ENCODE measurements at regions not wholly inside any gene's neighbourhood (a gene's known extent, or its start where the extent isn't known, plus 50 kb on each side); places are given as distances from the start of the nearest gene placed in this dataset.
"Not testable (repeated sequence)": the region's sequence is repeated elsewhere in the genome, so short reads cannot be mapped to it uniquely, and the experiment has no call there.

- DNase-seq = no peak
Observed at GRCh38 chr7:121520911-121521310, 124.8 kb upstream of the FAM3C start.

- DNase-seq = no peak
Observed at GRCh38 chr7:121519548-121520521, 123.7 kb upstream of the FAM3C start.

- no peak for DNase-seq
Observed at GRCh38 chr7:121517591-121517990, 121.5 kb upstream of the FAM3C start.

DNA sequence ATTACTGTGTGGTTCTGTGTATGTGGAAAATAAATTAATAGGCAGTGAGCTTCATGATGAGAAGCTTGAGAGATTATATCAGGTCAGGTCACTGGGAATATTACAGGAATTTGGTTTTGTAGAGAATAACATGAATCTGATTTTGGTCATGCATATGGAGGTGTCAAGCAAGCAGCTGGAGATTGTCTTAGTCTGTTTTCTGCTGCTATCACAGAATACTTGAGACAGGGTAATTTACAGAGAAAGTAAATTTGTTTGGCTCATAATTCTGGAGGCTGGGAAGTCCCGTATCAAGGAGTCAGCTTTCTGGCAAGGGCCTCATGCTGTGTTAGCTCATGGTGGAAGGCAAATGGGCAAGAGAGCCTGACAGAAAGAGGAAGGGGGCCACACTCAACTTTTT, 120.7 kb upstream of the FAM3C start:
- no peak for DNase-seq

DNA sequence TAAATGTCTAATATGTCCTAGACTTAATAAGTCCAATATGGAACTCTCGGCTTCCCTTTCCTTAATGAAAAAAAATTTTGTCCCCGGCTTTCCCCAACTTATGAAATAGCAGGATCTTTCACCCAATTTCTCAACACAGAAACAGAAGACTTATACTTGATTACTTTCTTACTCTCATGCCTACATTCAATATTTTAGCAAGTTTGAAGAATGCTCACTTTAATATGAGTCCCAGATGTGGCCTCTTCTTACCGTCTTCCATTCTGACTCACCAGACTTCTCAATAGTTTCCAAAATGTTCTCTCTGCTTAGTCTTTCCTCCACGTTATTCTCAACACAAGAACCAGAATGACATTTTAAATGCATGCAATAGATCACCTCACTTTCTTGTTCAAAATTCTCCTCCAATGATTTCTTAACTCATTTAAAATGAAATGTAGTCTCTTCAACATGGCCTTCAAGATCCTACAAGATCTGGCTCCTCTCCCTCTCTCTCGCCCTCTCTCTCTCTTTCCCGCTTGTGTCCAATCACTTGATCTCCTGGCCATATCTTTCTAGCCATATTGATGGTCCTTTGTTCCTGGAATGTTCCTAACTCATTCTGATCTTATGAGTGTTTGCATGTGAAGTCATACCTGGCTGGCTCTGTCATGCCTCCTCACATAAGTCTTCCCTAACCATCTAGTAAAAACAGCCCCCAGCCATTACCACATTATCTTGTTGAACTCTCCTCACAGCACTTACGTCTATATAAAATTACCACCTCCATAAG, 119.7 kb upstream of the FAM3C start:
- DNase-seq = no peak

- no peak for DNase-seq
Observed at GRCh38 chr7:121515229-121515628, 119.1 kb upstream of the FAM3C start.

DNA sequence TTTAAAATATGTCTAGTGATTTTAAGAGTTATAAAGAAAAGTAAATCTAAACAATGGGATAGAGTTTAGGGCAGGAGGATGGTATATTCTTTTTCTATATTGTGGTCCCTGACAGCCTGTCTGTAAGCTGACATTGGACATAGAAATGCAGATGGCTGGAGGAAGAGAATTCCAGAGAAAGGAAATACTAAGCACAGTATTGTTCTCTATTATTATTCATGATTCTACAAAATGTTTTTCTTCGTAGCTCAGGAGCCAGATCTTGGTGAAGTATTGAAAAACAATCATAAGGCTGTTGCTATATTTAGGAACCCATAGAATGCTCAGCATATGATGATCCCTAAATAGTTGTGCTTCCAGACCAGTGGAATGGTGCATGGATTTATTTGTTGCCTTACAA, 117.0 kb upstream of the FAM3C start:
- DNase-seq = no peak

DNA sequence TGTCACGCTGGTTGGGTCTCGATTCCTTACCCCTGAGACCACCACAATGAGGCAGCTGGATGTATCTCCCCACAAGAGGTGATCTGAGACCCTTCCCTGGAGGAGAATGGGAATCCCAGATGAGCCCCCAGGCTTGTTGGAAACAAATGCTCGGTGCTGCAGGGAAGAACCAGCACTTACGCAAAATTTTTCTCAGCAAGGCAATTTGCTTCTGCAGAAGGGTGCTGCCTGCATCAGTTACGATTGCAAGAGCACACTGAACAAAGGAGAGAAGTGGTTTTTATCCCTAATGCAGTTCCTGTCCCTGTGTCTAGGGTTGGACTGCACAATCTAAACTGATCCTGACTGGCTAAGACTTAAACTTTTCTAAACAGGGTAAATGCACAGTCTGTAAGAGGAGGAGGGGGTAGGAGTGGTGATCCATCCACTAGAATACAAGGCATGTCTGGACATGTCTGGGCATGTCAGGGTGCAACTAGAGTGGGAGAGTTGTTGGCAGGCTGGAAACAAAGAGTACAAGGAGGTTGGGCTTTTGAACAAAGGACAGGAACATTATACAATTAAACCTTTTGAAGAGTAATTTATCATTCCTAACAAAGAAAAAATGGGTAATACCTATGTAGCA, 114.9 kb upstream of the FAM3C start:
- no peak for DNase-seq

GRCh38 chr7:121510302-121510701, 114.2 kb upstream of the FAM3C start:
- DNase-seq = no peak

GRCh38 chr7:121505540-121506182, 109.6 kb upstream of the FAM3C start:
- no peak for DNase-seq

DNA sequence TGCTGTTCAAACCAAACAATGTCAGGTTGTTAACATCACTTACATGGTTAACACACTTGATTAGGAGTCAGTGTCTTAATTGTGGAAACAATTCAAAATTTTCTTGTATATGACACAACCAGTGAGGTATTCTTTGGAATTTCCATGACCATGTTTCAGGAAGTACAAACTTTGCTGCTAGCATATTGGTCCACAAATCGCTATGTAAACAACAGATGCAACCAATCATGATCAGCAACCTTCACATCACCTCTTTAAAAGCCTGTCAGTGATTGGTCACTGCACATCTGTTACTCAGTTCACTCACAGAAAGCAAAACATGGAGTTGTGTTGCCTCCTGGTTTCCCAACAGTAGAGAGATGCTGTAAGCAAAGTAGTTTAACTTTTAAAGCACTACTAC, 108.9 kb upstream of the FAM3C start:
- DNase-seq = no peak

GRCh38 chr7:121504482-121504881, 108.4 kb upstream of the FAM3C start:
- no peak for DNase-seq

GRCh38 chr7:121503730-121504129, 107.6 kb upstream of the FAM3C start:
- DNase-seq = no peak

GRCh38 chr7:121503039-121503438, 106.9 kb upstream of the FAM3C start:
- DNase-seq = no peak

DNA sequence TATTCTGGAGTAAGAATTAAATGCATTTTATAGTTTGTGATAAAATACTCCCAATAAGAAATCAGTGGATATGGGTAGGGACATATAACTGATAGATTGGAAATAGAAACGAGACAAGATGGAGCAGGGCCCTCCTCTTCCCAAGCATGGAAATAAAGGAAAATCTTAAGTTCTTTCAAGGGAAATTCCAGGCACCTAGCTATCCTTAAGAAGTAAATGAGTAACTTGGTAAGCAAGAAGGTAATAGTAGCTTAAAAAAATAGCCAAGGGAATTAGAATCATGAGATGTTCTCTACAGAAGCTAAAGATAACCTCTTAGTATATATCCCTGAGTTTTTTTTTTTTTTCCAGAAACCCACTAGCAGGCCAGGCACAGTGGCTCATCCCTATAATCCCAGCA, 105.5 kb upstream of the FAM3C start:
- no peak for DNase-seq

DNA sequence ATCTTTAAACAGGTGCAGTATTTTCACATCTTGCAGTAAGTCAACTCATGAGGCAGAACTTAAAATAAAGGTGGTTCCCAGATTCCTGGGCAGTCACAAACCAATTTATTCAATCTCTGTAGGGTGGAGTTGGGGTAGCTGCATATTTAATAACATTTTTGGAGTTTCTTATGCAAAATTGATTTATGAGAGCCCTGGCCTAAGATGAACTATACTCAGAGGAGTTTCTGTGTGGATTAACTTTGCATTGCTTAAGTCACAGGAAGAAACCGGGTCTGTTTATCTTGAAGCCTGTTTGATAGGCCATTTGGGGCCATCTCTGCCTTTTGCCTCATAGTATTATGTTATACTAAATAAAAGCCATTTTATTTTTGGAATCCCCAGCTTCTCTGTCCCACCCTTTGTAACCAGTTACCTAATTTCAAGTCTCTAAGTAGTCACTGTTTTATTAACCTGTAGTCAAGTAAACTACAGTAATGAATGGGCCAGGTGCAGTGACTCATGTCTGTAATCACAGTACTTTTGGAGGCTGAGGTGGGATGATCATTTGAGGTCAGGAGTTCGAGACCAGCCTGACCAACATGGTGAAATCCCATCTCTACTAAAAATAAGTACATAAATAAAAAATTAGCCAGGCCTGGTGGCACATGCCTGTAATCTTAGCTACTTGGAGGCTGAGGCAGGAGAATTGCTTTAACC, 104.4 kb upstream of the FAM3C start:
- no peak for DNase-seq

GRCh38 chr7:121499624-121500023, 103.5 kb upstream of the FAM3C start:
- DNase-seq = no peak

GRCh38 chr7:121498816-121499215, 102.7 kb upstream of the FAM3C start:
- no peak for DNase-seq

GRCh38 chr7:121497545-121497944, 101.4 kb upstream of the FAM3C start:
- DNase-seq = not testable (repeated sequence)

- DNase-seq = no peak
Observed at GRCh38 chr7:121494516-121494915, 98.4 kb upstream of the FAM3C start.

GRCh38 chr7:121493553-121493952, 97.4 kb upstream of the FAM3C start:
- DNase-seq = no peak

DNA sequence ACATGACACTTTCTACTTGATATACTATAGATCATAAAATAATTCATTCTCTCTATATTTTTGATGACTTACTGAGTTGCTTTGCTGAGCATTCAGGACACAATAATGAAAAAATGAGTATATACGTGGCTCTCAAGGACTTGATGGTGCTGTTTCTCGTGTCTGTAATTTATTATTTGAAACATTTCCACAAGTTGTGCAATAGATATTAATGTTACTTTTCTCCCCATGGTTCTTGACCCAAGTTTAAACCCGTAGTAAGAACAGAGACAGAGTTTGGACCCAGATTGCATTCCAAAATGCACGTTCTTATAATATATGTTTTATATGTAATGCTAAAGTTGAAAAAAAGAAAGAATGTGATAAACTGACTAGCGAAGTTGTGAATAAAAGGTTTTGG, 94.2 kb upstream of the FAM3C start:
- DNase-seq = no peak

Measured in skin of body (tissue), 1 donor.